NB4 (cell line): ENCODE measurements at regions not wholly inside any gene's neighbourhood (a gene's known extent, or its start where the extent isn't known, plus 50 kb on each side); places are given as distances from the start of the nearest gene placed in this dataset.

Experiments used
- DNase-seq: peaks from one replicate; pipeline ENCODE4 v3.0.0; 2010; ENCODE audit warnings: low read depth
- H3K4me3 ChIP-seq: one replicate; pipeline ENCODE4 v1.5.1; 2011; ENCODE audit warnings: mild to moderate bottlenecking, low read depth, low read length, moderate library complexity
- CTCF ChIP-seq: IDR thresholded peaks from one replicate; pipeline ENCODE4 v1.5.1; 2012; ENCODE audit warnings: low read depth, low read length
- MAX ChIP-seq: IDR thresholded peaks from 2 replicates; pipeline ENCODE4 v1.6.1; 2011; ENCODE audit warnings: low read depth, low read length
- MYC ChIP-seq: IDR thresholded peaks from 2 replicates; pipeline ENCODE4 v1.6.1; 2011; ENCODE audit warnings: low read depth, low read length
- POLR2A ChIP-seq: IDR thresholded peaks from 2 replicates; pipeline ENCODE4 v1.6.1; 2011; ENCODE audit warnings: mild to moderate bottlenecking; ENCODE audit not compliant: insufficient read length; ENCODE audit errors: extremely low read depth

GRCh38 chr16:17945080-17945601 lies 391.4 kb downstream of the NPIPA8 start:
- no peak for TF ChIP-seq MYC
- TF ChIP-seq MAX: no peak
- no peak for TF ChIP-seq CTCF
- TF ChIP-seq POLR2A: no peak
- DNase-seq: no peak
- H3K4me3 ChIP-seq: no peak overlapping the region

GRCh38 chr16:17944345-17944744 lies 392.2 kb downstream of the NPIPA8 start:
- no peak for TF ChIP-seq POLR2A
- TF ChIP-seq MYC: no peak
- TF ChIP-seq MAX: no peak
- TF ChIP-seq CTCF: no peak
- no peak overlapping the region for H3K4me3 ChIP-seq
- DNase-seq: no peak

- no peak overlapping the region for H3K4me3 ChIP-seq
- DNase-seq: no peak
- TF ChIP-seq POLR2A: no peak
- TF ChIP-seq MYC: no peak
- TF ChIP-seq CTCF: no peak
- no peak for TF ChIP-seq MAX
These were observed 394.5 kb downstream of the NPIPA8 start for GRCh38 chr16:17942067-17942466.

- DNase-seq: no peak
- TF ChIP-seq MAX (no peak), POLR2A (no peak), MYC (no peak), CTCF (no peak)
- H3K4me3 ChIP-seq: no peak overlapping the region
These were observed 395.8 kb downstream of the NPIPA8 start for GRCh38 chr16:17940584-17941364.

GRCh38 chr16:17939723-17940122 lies 396.8 kb downstream of the NPIPA8 start:
- peak; percentile 1 for DNase-seq
- TF ChIP-seq CTCF: no peak
- no peak overlapping the region for H3K4me3 ChIP-seq

- no peak for DNase-seq
- H3K4me3 ChIP-seq: no peak overlapping the region
- TF ChIP-seq MYC: no peak
- no peak for TF ChIP-seq MAX
- no peak for TF ChIP-seq CTCF
- no peak for TF ChIP-seq POLR2A
These were observed 397.4 kb downstream of the NPIPA8 start for GRCh38 chr16:17939122-17939536.
